ENCODE measurements at regions not wholly inside any gene's neighbourhood (a gene's known extent, or its start where the extent isn't known, plus 50 kb on each side); places are given as distances from the start of the nearest gene placed in this dataset.

GRCh38 chr16:13742928-13743327, 177.0 kb upstream of the ERCC4 start:
- H2BK15ac ChIP-seq (ENCODE audit: low read depth, low read length) = no peak overlapping the region
- no peak overlapping the region for H3K4ac ChIP-seq (ENCODE audit: low read depth, low read length)
- in situ Hi-C loops (cut with MboI; ENCODE audit: low sequenced_read_pairs) = no loop called here
- DNase-seq = no peak
- no peak overlapping the region for H2BK20ac ChIP-seq (ENCODE audit: low read depth, low read length)
- no peak overlapping the region for H3K56ac ChIP-seq (ENCODE audit: extremely low read depth, insufficient read depth, low read length)
- H3K14ac ChIP-seq (replicated peaks; ENCODE audit: low read depth, low read length) = no peak overlapping the region
- no peak overlapping the region for H4K5ac ChIP-seq (ENCODE audit: low read depth, low read length)
- no peak overlapping the region for H4K8ac ChIP-seq (ENCODE audit: low read depth in 2 of 2, low read length in 2 of 2)
- H2AK9ac ChIP-seq (replicated peaks; ENCODE audit: low read depth, low read length, poor library complexity) = no peak overlapping the region
- H3K27ac ChIP-seq (ENCODE audit: insufficient read depth, low read length) = no peak overlapping the region
- H2BK120ac ChIP-seq (ENCODE audit: low read depth, low read length) = no peak overlapping the region
- BruUV-seq (replicated peaks) = no TSS peak
- no peak overlapping the region for H3K23ac ChIP-seq (ENCODE audit: low read depth, low read length)
- H3K27me3 ChIP-seq (ENCODE audit: control insufficient read depth, insufficient read depth, low read length) = no peaks in the 10 kb centered on the region
- H3K4me3 ChIP-seq (ENCODE audit: insufficient read depth, low read depth, low read length) = no peak overlapping the region
- H2AFZ ChIP-seq (replicated peaks; ENCODE audit: low read length, poor library complexity) = no peak overlapping the region
- intact Hi-C loops (cut with micrococcal nuclease) = no loop called here
- no peaks in the 10 kb centered on the region for H3K9me1 ChIP-seq (ENCODE audit: insufficient read depth, low read length)
- H4K91ac ChIP-seq (ENCODE audit: insufficient read depth, low read depth, low read length) = no peak overlapping the region
- no peaks in the 10 kb centered on the region for H3K36me3 ChIP-seq (ENCODE audit: control insufficient read depth, insufficient read depth, low read length)
- H3K18ac ChIP-seq (ENCODE audit: low read depth, low read length) = no peak overlapping the region
- no peaks in the 10 kb centered on the region for H3K4me1 ChIP-seq (ENCODE audit: control insufficient read depth, insufficient read depth, low read length)
- no peak overlapping the region for H2AK5ac ChIP-seq (ENCODE audit: low read depth, low read length)
- CTCF ChIA-PET = no interaction called here
- H3K9ac ChIP-seq (ENCODE audit: low read depth, low read length) = no peak overlapping the region
- dilution Hi-C loops (cut with HindIII; ENCODE audit: low sequenced_read_pairs, unreplicated experiment) = no loop called here
- H4K20me1 ChIP-seq (ENCODE audit: insufficient read depth, low read length) = no peaks in the 10 kb centered on the region
- POLR2A ChIA-PET (ENCODE audit: unreplicated experiment) = no interaction called here
- H3K79me1 ChIP-seq (ENCODE audit: low read depth in 1 of 2, low read length in 2 of 2) = no peaks in the 10 kb centered on the region
- no peak overlapping the region for H3K4me2 ChIP-seq (ENCODE audit: low read depth, low read length)
- no peak overlapping the region for H2BK5ac ChIP-seq (ENCODE audit: low read depth, low read length, poor library complexity, severe bottlenecking)
- no peak for ATAC-seq (ENCODE audit: low read depth)
- peaks cover 16% of the 10 kb centered on the region for H3K9me3 ChIP-seq (ENCODE audit: control insufficient read depth, insufficient read depth, low read length)
- TF ChIP-seq USF2 (IDR thresholded peaks at IDR 0.05; ENCODE audit: low read depth, low read length) = no peak
- no peak for TF ChIP-seq SMC3 (IDR thresholded peaks at IDR 0.05; ENCODE audit: low read depth, low read length)
- TF ChIP-seq RFX5 (IDR thresholded peaks at IDR 0.05; ENCODE audit: low read depth, low read length) = no peak
- TF ChIP-seq RAD21 (IDR thresholded peaks at IDR 0.05; ENCODE audit: low read length) = no peak
- no peak for TF ChIP-seq NFE2L2 (IDR thresholded peaks at IDR 0.05; ENCODE audit: low read depth, low read length)
- no peak for TF ChIP-seq BHLHE40 (IDR thresholded peaks at IDR 0.05; ENCODE audit: low read depth, low read length)
- no peak for TF ChIP-seq MXI1 (IDR thresholded peaks at IDR 0.05; ENCODE audit: borderline replicate concordance, low read depth, low read length)
- TF ChIP-seq ELK1 (IDR thresholded peaks at IDR 0.05; ENCODE audit: borderline replicate concordance, low read depth, low read length) = no peak
- no peak for TF ChIP-seq MAFK (IDR thresholded peaks at IDR 0.05; ENCODE audit: low read depth, low read length)
- no peak for TF ChIP-seq FOS (IDR thresholded peaks at IDR 0.05; ENCODE audit: low read depth, low read length)
- no peak for TF ChIP-seq MAZ (IDR thresholded peaks at IDR 0.05; ENCODE audit: borderline replicate concordance, low read depth, low read length)
- no peak for TF ChIP-seq CTCF (conservative IDR thresholded peaks at IDR 0.05; ENCODE audit: low read depth, low read length)
- no peak for TF ChIP-seq POLR2A (IDR thresholded peaks at IDR 0.05; ENCODE audit: low read depth, low read length)
- TF ChIP-seq RCOR1 (IDR thresholded peaks at IDR 0.05; ENCODE audit: insufficient replicate concordance, low read length) = no peak

Data from IMR-90 (cell line).